ENCODE measurements at regions not wholly inside any gene's neighbourhood (a gene's known extent, or its start where the extent isn't known, plus 50 kb on each side); places are given as distances from the start of the nearest gene placed in this dataset.

DNA sequence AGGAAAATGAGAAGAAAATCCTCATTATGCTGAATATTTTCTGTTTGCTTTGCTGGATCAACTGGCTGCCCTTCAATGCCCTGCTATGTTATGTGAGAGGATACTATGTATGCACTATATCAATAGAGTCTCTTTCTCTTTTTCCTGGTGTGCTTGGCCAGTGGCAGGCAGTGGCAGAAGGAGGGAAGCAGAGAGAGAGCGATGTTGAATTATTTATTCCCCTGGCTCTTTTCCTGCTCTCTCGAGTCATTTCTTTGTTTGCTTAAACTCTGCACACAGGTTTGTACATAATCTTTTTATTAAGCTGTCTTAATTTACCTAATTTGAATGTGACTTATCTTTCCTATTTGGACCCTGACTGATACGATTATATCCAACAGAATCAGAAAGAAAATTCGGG is 1727.3 kb downstream of the SUCLG1 start:
- no peak overlapping the region for H3K4me3 ChIP-seq (replicated peaks; ENCODE audit: low read depth, low read length)
- H3K27me3 ChIP-seq (replicated peaks; ENCODE audit: control insufficient read depth, insufficient read depth, low read length), result no peaks in the 10 kb centered on the region
- DNase-seq (ENCODE audit: extremely low read depth, insufficient read length), result no peak
- TF ChIP-seq, protein P1, sequence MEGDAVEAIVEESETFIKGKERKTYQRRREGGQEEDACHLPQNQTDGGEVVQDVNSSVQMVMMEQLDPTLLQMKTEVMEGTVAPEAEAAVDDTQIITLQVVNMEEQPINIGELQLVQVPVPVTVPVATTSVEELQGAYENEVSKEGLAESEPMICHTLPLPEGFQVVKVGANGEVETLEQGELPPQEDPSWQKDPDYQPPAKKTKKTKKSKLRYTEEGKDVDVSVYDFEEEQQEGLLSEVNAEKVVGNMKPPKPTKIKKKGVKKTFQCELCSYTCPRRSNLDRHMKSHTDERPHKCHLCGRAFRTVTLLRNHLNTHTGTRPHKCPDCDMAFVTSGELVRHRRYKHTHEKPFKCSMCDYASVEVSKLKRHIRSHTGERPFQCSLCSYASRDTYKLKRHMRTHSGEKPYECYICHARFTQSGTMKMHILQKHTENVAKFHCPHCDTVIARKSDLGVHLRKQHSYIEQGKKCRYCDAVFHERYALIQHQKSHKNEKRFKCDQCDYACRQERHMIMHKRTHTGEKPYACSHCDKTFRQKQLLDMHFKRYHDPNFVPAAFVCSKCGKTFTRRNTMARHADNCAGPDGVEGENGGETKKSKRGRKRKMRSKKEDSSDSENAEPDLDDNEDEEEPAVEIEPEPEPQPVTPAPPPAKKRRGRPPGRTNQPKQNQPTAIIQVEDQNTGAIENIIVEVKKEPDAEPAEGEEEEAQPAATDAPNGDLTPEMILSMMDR (IDR thresholded peaks at IDR 0.05; ENCODE audit: insufficient read depth, low read length, poor library complexity, severe bottlenecking), result no peak
- no peaks in the 10 kb centered on the region for H3K36me3 ChIP-seq (ENCODE audit: control insufficient read depth, insufficient read depth, low read length)

DNA sequence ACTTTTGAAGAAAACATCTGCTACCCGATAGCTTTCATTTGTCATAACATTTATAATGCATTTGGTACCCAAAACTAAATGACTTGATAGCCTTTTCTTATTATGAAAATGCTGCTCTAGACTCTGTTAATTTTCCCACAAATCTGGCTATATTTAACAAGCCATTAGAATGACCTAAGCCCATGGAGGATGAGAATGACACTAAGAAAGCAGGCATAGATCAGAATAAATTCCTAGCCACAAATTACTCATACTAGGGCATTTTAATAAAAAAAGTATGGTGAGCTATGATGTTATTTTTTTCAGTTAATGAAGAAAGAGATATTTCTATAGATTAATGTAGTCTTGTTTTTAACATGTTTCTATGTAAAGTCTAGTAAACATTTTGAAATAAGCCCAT is 1728.3 kb downstream of the SUCLG1 start:
- no peak overlapping the region for H3K4me3 ChIP-seq (replicated peaks; ENCODE audit: low read depth, low read length)
- H3K36me3 ChIP-seq (ENCODE audit: control insufficient read depth, insufficient read depth, low read length), result no peaks in the 10 kb centered on the region
- H3K27me3 ChIP-seq (replicated peaks; ENCODE audit: control insufficient read depth, insufficient read depth, low read length), result no peaks in the 10 kb centered on the region
- TF ChIP-seq, protein P1 (IDR thresholded peaks at IDR 0.05; ENCODE audit: insufficient read depth, low read length, poor library complexity, severe bottlenecking), result no peak
- DNase-seq (ENCODE audit: extremely low read depth, insufficient read length), result no peak

DNA sequence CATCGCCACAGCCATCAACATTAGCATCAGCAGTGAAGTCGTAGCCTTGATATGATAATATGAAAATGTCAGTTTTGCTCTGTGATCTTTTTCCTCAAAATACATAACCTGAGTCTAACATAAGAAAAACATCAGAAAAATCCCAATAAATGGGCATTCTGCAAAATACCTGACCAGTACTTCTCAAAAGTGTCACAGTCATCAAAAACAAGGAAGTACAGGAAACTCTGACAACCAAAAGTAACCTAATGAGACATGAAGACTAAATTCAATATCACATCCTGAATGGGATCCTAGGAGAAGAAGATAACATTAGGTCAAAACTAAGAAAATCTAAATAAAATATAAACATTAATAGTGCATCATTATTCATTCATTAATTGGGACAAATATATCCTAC is 1731.0 kb downstream of the SUCLG1 start:
- no peak overlapping the region for H3K4me3 ChIP-seq (replicated peaks; ENCODE audit: low read depth, low read length)
- H3K36me3 ChIP-seq (ENCODE audit: control insufficient read depth, insufficient read depth, low read length), result no peaks in the 10 kb centered on the region
- no peaks in the 10 kb centered on the region for H3K27me3 ChIP-seq (replicated peaks; ENCODE audit: control insufficient read depth, insufficient read depth, low read length)
- DNase-seq (ENCODE audit: extremely low read depth, insufficient read length), result no peak
- TF ChIP-seq, protein P1 (IDR thresholded peaks at IDR 0.05; ENCODE audit: insufficient read depth, low read length, poor library complexity, severe bottlenecking), result no peak

DNA sequence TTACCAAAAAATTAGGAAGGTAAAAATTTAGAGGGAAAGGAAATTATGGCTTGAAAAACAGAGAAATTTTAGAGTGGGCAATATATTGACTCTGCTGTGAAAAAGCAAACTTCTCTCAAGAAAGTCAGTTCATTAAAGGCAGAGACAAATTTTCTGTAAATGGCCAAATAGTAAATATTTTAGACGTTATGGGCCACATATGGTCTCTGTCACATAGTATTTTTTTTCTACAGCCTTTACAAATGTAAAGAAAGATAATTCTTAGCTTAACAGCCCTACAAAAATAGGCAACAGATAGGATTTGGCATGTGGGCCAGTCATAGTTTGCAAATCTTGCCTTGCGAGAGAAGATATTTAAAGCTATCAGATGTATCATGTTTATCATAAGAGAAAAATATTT is 1750.4 kb downstream of the SUCLG1 start:
- TF ChIP-seq, protein P1 (IDR thresholded peaks at IDR 0.05; ENCODE audit: insufficient read depth, low read length, poor library complexity, severe bottlenecking), result no peak
- Histone ChIP-seq H3K36me3 (ENCODE audit: control insufficient read depth, insufficient read depth, low read length) (no peaks in the 10 kb centered on the region), H3K4me3 (replicated peaks; ENCODE audit: low read depth, low read length) (no peak overlapping the region), H3K27me3 (replicated peaks; ENCODE audit: control insufficient read depth, insufficient read depth, low read length) (no peaks in the 10 kb centered on the region)
- no peak for DNase-seq (ENCODE audit: extremely low read depth, insufficient read length)

DNA sequence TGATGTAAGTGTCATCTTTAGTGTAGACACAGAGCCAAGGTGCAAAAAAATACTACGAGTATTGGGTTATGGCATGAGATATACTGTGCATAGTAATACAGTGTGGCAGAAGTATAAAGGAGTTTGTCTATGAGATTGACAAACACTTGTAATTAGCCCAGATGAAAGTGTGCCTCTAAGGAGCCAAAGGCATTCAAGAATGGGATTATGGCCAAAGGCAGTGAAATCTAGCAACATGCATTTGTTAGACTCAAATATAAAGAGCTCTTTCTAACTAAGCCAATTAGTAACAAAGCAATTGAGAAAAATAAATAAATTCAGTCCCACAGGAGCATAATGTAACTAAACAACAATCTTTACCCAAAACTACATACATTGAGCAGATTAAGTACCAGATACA is 1761.8 kb downstream of the SUCLG1 start:
- DNase-seq (ENCODE audit: extremely low read depth, insufficient read length), result no peak
- no peak overlapping the region for H3K4me3 ChIP-seq (replicated peaks; ENCODE audit: low read depth, low read length)
- H3K36me3 ChIP-seq (ENCODE audit: control insufficient read depth, insufficient read depth, low read length), result no peaks in the 10 kb centered on the region
- H3K27me3 ChIP-seq (replicated peaks; ENCODE audit: control insufficient read depth, insufficient read depth, low read length), result no peaks in the 10 kb centered on the region
- TF ChIP-seq, protein P1 (IDR thresholded peaks at IDR 0.05; ENCODE audit: insufficient read depth, low read length, poor library complexity, severe bottlenecking), result no peak

DNA sequence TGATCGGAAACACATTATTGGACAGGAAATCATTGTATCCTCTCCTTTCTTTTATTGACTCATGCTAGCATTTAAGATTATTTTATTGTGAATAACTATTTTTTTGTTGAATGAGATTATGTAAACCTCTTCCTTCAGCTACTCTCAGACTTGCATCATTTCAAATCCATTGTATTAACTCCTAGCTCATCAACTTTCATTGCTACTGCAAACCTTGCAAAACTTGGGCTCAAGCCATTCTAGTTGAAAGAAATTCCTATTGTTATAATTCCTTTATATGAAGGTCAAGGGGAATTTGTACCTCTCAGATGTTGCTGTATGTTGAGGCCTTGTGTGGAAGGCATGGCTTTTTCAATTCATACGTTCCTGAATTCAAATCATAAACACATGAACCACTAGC is 1764.6 kb downstream of the SUCLG1 start:
- no peak for DNase-seq (ENCODE audit: extremely low read depth, insufficient read length)
- TF ChIP-seq, protein P1 (IDR thresholded peaks at IDR 0.05; ENCODE audit: insufficient read depth, low read length, poor library complexity, severe bottlenecking), result no peak
- no peaks in the 10 kb centered on the region for H3K27me3 ChIP-seq (replicated peaks; ENCODE audit: control insufficient read depth, insufficient read depth, low read length)
- no peak overlapping the region for H3K4me3 ChIP-seq (replicated peaks; ENCODE audit: low read depth, low read length)
- H3K36me3 ChIP-seq (ENCODE audit: control insufficient read depth, insufficient read depth, low read length), result no peaks in the 10 kb centered on the region
